Amniotic stem cell (primary cell): ENCODE measurements at regions not wholly inside any gene's neighbourhood (a gene's known extent, or its start where the extent isn't known, plus 50 kb on each side); places are given as distances from the start of the nearest gene placed in this dataset.

Experiments
- DNase-seq: peaks from one replicate; lab custom pipeline; 2025; lab: John Stamatoyannopoulos, UW

GRCh38 chr1:90558754-90559378 is 158.2 kb downstream of the BARHL2 start:
- no peak for DNase-seq

- no peak for DNase-seq
Observed at GRCh38 chr1:90558126-90558525, 159.0 kb downstream of the BARHL2 start.

- no peak for DNase-seq
Observed at GRCh38 chr1:90557706-90558105, 159.4 kb downstream of the BARHL2 start.

GRCh38 chr1:90550626-90551406 is 166.3 kb downstream of the BARHL2 start:
- DNase-seq, result no peak

- no peak for DNase-seq
Observed at GRCh38 chr1:90544356-90544755, 172.7 kb downstream of the BARHL2 start.

- DNase-seq, result no peak
Observed at GRCh38 chr1:90537606-90538362, 179.3 kb downstream of the BARHL2 start.

- DNase-seq, result no peak
Observed at GRCh38 chr1:90534663-90535295, 182.3 kb downstream of the BARHL2 start.

- no peak for DNase-seq
Observed at GRCh38 chr1:90534116-90534515, 183.0 kb downstream of the BARHL2 start.

- DNase-seq, result no peak
Observed at GRCh38 chr1:90526954-90527353, 190.1 kb downstream of the BARHL2 start.

- no peak for DNase-seq
Observed at GRCh38 chr1:90522432-90522831, 194.7 kb downstream of the BARHL2 start.

GRCh38 chr1:90513956-90514355 is 203.1 kb downstream of the BARHL2 start:
- DNase-seq, result no peak

- DNase-seq, result no peak
Observed at GRCh38 chr1:90512441-90512840, 204.7 kb downstream of the BARHL2 start.

- no peak for DNase-seq
Observed at GRCh38 chr1:90510143-90510542, 207.0 kb downstream of the BARHL2 start.

GRCh38 chr1:90509225-90510048 is 207.7 kb downstream of the BARHL2 start:
- no peak for DNase-seq

GRCh38 chr1:90508376-90509167 is 208.5 kb downstream of the BARHL2 start:
- no peak for DNase-seq

- no peak for DNase-seq
Observed at GRCh38 chr1:90507173-90507572, 209.9 kb downstream of the BARHL2 start.

- no peak for DNase-seq
Observed at GRCh38 chr1:90505806-90506205, 211.3 kb downstream of the BARHL2 start.

- no peak for DNase-seq
Observed at GRCh38 chr1:90504509-90504908, 212.6 kb downstream of the BARHL2 start.

- DNase-seq, result no peak
Observed at GRCh38 chr1:90502696-90503095, 214.4 kb downstream of the BARHL2 start.

GRCh38 chr1:90502194-90502593 is 214.9 kb downstream of the BARHL2 start:
- DNase-seq, result no peak

- DNase-seq, result no peak
Observed at GRCh38 chr1:90501281-90501680, 215.8 kb downstream of the BARHL2 start.
